SK-N-SH treated with all-trans-retinoic acid at 6 μM for 48 hours (cell line): ENCODE measurements at regions not wholly inside any gene's neighbourhood (a gene's known extent, or its start where the extent isn't known, plus 50 kb on each side); places are given as distances from the start of the nearest gene placed in this dataset.

Experiments
- ARNTL ChIP-seq: fragments of 450-650 bp; formaldehyde crosslinking; IDR thresholded peaks from 2 replicates; pipeline ENCODE4 v1.5.0; 2020; ENCODE audit warnings: low read depth, mild to moderate bottlenecking, moderate library complexity, borderline replicate concordance
- ISL1 ChIP-seq: fragments of 250-450 bp; sonication (Bioruptor Pico); IDR thresholded peaks from 2 replicates; pipeline ENCODE4 v2.1.2; 2022; ENCODE audit warnings: mild to moderate bottlenecking, moderate library complexity
- PATZ1 ChIP-seq: fragments of 250-450 bp; sonication (Bioruptor Pico); IDR thresholded peaks from 2 replicates; pipeline ENCODE4 v1.8.0; 2020; ENCODE audit warnings: mild to moderate bottlenecking, moderate library complexity, borderline replicate concordance
- POU6F1 ChIP-seq: fragments of 250-450 bp; sonication (Bioruptor Pico); IDR thresholded peaks from 2 replicates; pipeline ENCODE4 v1.8.0; 2021; ENCODE audit warnings: low read depth, mild to moderate bottlenecking, moderate library complexity, borderline replicate concordance
- TCF4 ChIP-seq: fragments of 250-450 bp; sonication (Bioruptor Pico); IDR thresholded peaks from 2 replicates; pipeline ENCODE4 v1.8.0; 2021; ENCODE audit warnings: mild to moderate bottlenecking, moderate library complexity, borderline replicate concordance
- ZFP3 ChIP-seq: fragments of 250-450 bp; sonication (Bioruptor Pico); IDR thresholded peaks from 2 replicates; pipeline ENCODE4 v1.5.0; 2020; ENCODE audit warnings: mild to moderate bottlenecking, moderate library complexity
- ZFP30 ChIP-seq: fragments of 450-650 bp; formaldehyde crosslinking; IDR thresholded peaks from 2 replicates; pipeline ENCODE4 v1.5.0; 2022; ENCODE audit warnings: mild to moderate bottlenecking, moderate library complexity
- ZNF565 ChIP-seq: fragments of 450-650 bp; formaldehyde crosslinking; conservative IDR thresholded peaks from 2 replicates; pipeline ENCODE4 v1.5.0; 2020; ENCODE audit warnings: low read depth, mild to moderate bottlenecking, moderate library complexity
- ZNF70 ChIP-seq: fragments of 450-650 bp; formaldehyde crosslinking; IDR thresholded peaks from 2 replicates; pipeline ENCODE4 v1.5.0; 2020; ENCODE audit warnings: mild to moderate bottlenecking, moderate library complexity
- ZNF8 ChIP-seq: fragments of 450-650 bp; formaldehyde crosslinking; IDR thresholded peaks from 2 replicates; pipeline ENCODE4 v1.5.0; 2020; ENCODE audit warnings: mild to moderate bottlenecking, moderate library complexity
- TF ChIP-seq, protein P1 (sequence below): fragments of 250-450 bp; sonication (Bioruptor Pico); IDR thresholded peaks from 2 replicates; pipeline ENCODE4 v1.5.1; 2020; ENCODE audit warnings: low read depth, mild to moderate bottlenecking, moderate library complexity

DNA sequence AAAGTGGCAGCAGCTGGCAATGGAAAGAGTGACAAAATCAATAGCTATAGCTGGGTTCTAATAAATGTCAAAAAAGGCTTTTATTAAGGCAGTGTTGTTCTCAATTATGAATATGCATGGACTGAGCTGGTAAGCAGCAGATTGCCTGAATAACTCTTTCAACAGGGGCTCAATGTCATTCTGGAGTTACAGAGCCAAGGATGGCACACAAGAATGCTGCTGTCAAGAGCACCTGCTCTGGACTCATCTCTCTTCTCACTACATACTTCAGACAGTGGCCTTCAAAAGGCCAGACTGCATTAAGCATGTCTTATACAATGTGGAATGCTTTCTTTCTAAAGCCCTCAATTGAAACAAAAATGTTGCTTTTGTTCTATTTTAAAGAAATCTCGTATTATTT lies 351.4 kb downstream of the KLHL13 start:
- TF ChIP-seq ISL1 (CRISPR knock-in tag) (no peak), ARNTL (CRISPR knock-in tag) (no peak), POU6F1 (CRISPR knock-in tag) (no peak), PATZ1 (CRISPR knock-in tag) (no peak), ZNF8 (CRISPR knock-in tag) (no peak), ZNF565 (CRISPR knock-in tag) (no peak), TCF4 (CRISPR knock-in tag) (no peak), ZNF70 (no peak), ZFP3 (CRISPR knock-in tag) (no peak), ZFP30 (CRISPR knock-in tag) (no peak)
- TF ChIP-seq, protein P1, sequence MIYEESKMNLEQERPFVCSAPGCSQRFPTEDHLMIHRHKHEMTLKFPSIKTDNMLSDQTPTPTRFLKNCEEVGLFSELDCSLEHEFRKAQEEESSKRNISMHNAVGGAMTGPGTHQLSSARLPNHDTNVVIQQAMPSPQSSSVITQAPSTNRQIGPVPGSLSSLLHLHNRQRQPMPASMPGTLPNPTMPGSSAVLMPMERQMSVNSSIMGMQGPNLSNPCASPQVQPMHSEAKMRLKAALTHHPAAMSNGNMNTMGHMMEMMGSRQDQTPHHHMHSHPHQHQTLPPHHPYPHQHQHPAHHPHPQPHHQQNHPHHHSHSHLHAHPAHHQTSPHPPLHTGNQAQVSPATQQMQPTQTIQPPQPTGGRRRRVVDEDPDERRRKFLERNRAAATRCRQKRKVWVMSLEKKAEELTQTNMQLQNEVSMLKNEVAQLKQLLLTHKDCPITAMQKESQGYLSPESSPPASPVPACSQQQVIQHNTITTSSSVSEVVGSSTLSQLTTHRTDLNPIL, result no peak
